ENCODE measurements at regions not wholly inside any gene's neighbourhood (a gene's known extent, or its start where the extent isn't known, plus 50 kb on each side); places are given as distances from the start of the nearest gene placed in this dataset.
"Not testable (repeated sequence)": the region's sequence is repeated elsewhere in the genome, so short reads cannot be mapped to it uniquely, and the experiment has no call there.

DNA sequence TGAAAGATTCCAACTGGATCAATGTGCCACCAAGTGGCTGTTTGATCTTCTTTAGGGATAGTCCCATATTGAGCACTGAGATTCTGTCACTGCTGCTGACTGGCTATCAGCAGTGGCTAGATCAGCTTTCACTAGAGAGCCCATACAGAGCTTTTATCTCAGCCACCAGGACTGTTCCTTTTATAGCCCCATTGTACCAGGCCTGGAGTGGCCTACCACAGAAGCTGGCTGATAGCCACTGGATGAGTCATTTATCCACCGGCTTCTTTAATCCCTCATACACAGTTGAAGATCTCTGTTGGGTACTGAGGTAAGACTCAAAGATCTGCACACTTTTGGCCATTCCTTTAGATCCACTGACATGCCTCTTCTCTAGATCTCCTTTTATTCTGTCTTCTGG, 1101.1 kb downstream of the SORCS3 start:
- Mint-ChIP-seq H3K4me1 (no peaks in the 10 kb centered on the region), H3K27ac (no peak overlapping the region), H3K27me3 (no peaks in the 10 kb centered on the region), H3K4me3 (no peak overlapping the region), H3K36me3 (ENCODE audit: low read depth) (no peaks in the 10 kb centered on the region), H3K9me3 (no peaks in the 10 kb centered on the region)
- intact Hi-C loops (cut with micrococcal nuclease), result no loop called here
- no peak for DNase-seq

DNA sequence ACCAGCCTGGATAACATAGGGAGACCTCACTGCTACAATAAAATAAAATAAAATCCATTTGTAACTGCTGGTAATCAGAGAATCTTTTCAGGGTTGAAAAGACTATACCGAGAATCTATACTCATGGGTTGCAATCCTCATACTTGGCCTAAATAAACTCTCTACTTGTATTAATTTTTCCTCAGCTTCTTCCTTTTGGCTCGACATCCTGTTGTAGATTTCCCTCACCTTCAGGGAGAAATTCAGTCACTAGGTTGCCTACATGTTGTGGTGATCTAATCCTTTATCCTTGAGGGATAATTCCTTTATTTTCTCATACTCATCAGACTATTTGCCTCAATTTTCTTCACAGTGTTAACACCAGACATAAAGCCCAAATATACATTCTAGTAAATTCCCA, 1093.4 kb downstream of the SORCS3 start:
- no peak overlapping the region for H3K27ac Mint-ChIP-seq
- DNase-seq, result no peak
- H3K9me3 Mint-ChIP-seq, result no peaks in the 10 kb centered on the region
- H3K27me3 Mint-ChIP-seq, result no peaks in the 10 kb centered on the region
- no peaks in the 10 kb centered on the region for H3K36me3 Mint-ChIP-seq (ENCODE audit: low read depth)
- intact Hi-C loops (cut with micrococcal nuclease), result no loop called here
- H3K4me3 Mint-ChIP-seq, result no peak overlapping the region
- no peaks in the 10 kb centered on the region for H3K4me1 Mint-ChIP-seq

DNA sequence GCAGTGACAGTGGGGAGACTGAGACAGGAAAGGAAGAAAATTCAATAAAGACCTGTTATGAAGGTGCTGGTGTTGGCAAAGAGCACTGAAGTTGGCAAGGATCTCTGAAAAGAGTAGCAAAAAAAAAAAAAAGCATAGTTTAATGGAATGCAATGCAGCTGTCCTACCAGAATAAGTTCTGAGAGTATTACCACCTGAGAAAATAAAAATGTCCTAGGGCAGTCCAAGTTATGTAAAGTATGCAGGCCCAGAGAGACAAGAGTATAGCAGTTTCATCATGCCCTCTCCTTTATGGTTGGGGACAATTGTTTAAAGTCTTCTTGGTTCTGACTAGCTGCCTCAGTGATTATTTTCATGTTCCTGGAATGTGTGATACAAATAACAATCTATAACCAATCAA, 1092.8 kb downstream of the SORCS3 start:
- no peaks in the 10 kb centered on the region for H3K36me3 Mint-ChIP-seq (ENCODE audit: low read depth)
- no peak overlapping the region for H3K27ac Mint-ChIP-seq
- no peaks in the 10 kb centered on the region for H3K27me3 Mint-ChIP-seq
- H3K4me1 Mint-ChIP-seq, result no peaks in the 10 kb centered on the region
- intact Hi-C loops (cut with micrococcal nuclease), result no loop called here
- DNase-seq, result no peak
- H3K4me3 Mint-ChIP-seq, result no peak overlapping the region
- no peaks in the 10 kb centered on the region for H3K9me3 Mint-ChIP-seq

- no peak overlapping the region for H3K4me3 Mint-ChIP-seq
- no peaks in the 10 kb centered on the region for H3K27me3 Mint-ChIP-seq
- no peak overlapping the region for H3K27ac Mint-ChIP-seq
- H3K4me1 Mint-ChIP-seq, result no peaks in the 10 kb centered on the region
- no peaks in the 10 kb centered on the region for H3K9me3 Mint-ChIP-seq
- H3K36me3 Mint-ChIP-seq (ENCODE audit: low read depth), result no peaks in the 10 kb centered on the region
- intact Hi-C loops (cut with micrococcal nuclease), result no loop called here
- DNase-seq, result no peak
Observed at GRCh38 chr10:105729428-105729827, 1088.3 kb downstream of the SORCS3 start.

GRCh38 chr10:105727586-105727985, 1086.5 kb downstream of the SORCS3 start:
- H3K4me1 Mint-ChIP-seq; H3K4me3 Mint-ChIP-seq; DNase-seq; intact Hi-C loops (cut with micrococcal nuclease); H3K27ac Mint-ChIP-seq; H3K36me3 Mint-ChIP-seq (ENCODE audit: low read depth); H3K27me3 Mint-ChIP-seq; H3K9me3 Mint-ChIP-seq: not testable (repeated sequence)

DNA sequence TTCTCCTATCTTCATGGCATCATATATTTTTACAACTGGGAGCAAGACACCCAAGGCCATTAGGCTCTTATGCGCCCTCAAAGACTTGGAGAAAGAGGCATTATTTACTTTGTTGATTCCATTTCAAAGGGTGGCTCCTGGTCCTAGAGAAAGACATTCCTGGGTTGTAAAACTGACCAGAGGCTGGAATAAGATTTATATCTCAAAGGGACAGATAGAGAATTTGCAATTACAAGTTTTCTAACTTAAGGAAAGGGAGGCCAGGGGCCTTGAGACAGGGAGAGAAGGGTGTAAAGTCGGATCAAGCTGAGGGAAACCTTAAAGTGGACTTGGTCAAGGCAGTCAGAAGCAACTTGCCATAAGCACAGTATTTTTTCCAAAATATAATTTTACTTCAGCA, 1086.0 kb downstream of the SORCS3 start:
- Mint-ChIP-seq H3K36me3 (ENCODE audit: low read depth) (no peaks in the 10 kb centered on the region), H3K4me1 (no peaks in the 10 kb centered on the region), H3K27ac (no peak overlapping the region), H3K9me3 (no peaks in the 10 kb centered on the region), H3K4me3 (no peak overlapping the region), H3K27me3 (no peaks in the 10 kb centered on the region)
- intact Hi-C loops (cut with micrococcal nuclease), result no loop called here
- DNase-seq, result no peak

GRCh38 chr10:105726149-105726548, 1085.1 kb downstream of the SORCS3 start:
- intact Hi-C loops (cut with micrococcal nuclease), result no loop called here
- no peaks in the 10 kb centered on the region for H3K27me3 Mint-ChIP-seq
- H3K4me3 Mint-ChIP-seq, result no peak overlapping the region

GRCh38 chr10:105725007-105725406, 1083.9 kb downstream of the SORCS3 start:
- intact Hi-C loops (cut with micrococcal nuclease), result no loop called here
- Mint-ChIP-seq H3K27ac (no peak overlapping the region), H3K36me3 (ENCODE audit: low read depth) (no peaks in the 10 kb centered on the region), H3K9me3 (no peaks in the 10 kb centered on the region), H3K4me3 (no peak overlapping the region), H3K27me3 (no peaks in the 10 kb centered on the region), H3K4me1 (no peaks in the 10 kb centered on the region)
- no peak for DNase-seq

More at GRCh38 chr10:105726149-105726548, 1085.1 kb downstream of the SORCS3 start:
- Mint-ChIP-seq H3K27ac (no peak overlapping the region), H3K36me3 (ENCODE audit: low read depth) (no peaks in the 10 kb centered on the region), H3K9me3 (no peaks in the 10 kb centered on the region), H3K4me1 (no peaks in the 10 kb centered on the region)
- no peak for DNase-seq

DNA sequence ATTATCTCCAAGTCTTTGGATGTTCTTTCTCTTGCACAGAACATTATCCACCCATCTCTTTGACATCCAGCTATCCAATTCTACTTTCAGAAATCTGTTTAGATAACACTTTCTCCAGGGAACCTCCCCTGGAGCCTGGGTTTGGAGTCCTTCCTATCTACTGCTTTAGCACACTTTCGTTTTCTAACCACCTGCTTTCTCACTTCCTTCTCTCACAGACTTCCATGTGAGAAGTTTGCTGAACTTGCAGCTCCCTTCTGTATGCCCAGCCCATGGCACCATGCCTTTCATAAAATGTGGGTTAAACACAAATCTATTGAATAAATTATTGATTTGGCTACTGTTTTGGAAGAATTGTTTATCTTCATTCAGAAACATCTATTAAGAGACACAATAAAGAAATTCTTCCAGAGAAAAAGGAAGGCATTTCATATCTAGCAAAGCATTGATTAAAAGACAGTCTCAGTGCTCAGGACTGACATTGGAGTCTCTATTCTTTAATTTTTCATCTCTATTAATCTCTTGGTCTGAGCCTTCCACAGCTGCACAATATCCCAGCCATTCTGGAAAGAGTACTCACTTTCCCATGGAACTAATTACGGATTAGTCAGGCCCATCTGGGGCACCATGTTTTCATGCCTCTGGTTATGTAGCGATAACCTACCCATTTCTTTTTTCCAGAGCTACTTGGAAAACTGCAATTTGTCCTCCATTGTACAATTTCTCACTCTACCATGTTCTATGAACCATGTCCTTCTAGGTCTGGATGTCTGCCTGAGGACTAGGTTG, 1077.3 kb downstream of the SORCS3 start:
- Mint-ChIP-seq H3K4me1 (no peaks in the 10 kb centered on the region), H3K36me3 (ENCODE audit: low read depth) (no peaks in the 10 kb centered on the region), H3K27ac (no peak overlapping the region), H3K4me3 (no peak overlapping the region), H3K27me3 (no peaks in the 10 kb centered on the region), H3K9me3 (no peaks in the 10 kb centered on the region)
- intact Hi-C loops (cut with micrococcal nuclease), result no loop called here
- DNase-seq, result no peak

DNA sequence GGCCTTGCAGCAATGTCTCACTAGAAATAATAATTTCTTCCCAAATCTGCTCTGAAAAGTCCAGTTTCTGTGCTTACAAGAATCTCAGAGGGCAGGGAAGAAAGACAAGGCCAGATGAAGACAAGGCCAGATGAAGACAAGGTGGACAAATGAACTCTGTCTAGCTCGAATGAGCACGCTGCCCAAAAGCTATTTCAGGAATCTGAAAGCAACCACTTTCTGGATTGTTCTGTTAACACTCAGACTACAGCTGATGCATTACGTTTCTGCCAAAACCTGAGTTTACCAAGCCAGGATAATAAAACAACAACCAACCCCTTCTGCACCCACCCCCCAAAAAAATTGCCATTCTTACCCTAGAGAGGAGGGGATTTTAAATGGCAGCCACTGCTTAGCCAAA, 1073.6 kb downstream of the SORCS3 start:
- intact Hi-C loops (cut with micrococcal nuclease), result no loop called here
- DNase-seq, result no peak
- Mint-ChIP-seq H3K36me3 (ENCODE audit: low read depth) (no peaks in the 10 kb centered on the region), H3K27ac (no peak overlapping the region), H3K9me3 (peaks cover 4% of the 10 kb centered on the region), H3K27me3 (no peaks in the 10 kb centered on the region), H3K4me1 (no peaks in the 10 kb centered on the region), H3K4me3 (no peak overlapping the region)

DNA sequence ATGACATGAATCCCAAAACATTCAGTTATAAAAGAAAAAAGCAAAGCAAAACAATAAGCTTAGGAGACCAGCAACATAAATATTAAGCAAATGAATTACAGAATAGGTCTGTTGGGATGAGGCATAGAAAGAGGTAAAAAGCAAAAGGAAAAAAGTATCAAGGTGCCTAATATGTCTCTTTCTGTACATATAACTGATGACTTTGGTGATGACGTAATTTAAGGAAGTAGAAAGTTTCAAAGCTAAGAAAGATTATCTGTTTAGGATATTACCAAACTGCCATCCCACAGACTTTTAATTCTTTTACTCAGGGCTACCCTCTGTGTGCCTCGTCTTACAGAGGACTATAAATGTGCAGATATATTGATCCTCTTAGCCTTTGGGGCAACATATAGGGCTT, 1066.5 kb downstream of the SORCS3 start:
- H3K4me1 Mint-ChIP-seq, result no peaks in the 10 kb centered on the region
- no peak overlapping the region for H3K27ac Mint-ChIP-seq
- intact Hi-C loops (cut with micrococcal nuclease), result no loop called here
- H3K4me3 Mint-ChIP-seq, result no peak overlapping the region
- H3K9me3 Mint-ChIP-seq, result no peaks in the 10 kb centered on the region
- no peak for DNase-seq
- H3K27me3 Mint-ChIP-seq, result no peaks in the 10 kb centered on the region
- no peaks in the 10 kb centered on the region for H3K36me3 Mint-ChIP-seq (ENCODE audit: low read depth)

DNA sequence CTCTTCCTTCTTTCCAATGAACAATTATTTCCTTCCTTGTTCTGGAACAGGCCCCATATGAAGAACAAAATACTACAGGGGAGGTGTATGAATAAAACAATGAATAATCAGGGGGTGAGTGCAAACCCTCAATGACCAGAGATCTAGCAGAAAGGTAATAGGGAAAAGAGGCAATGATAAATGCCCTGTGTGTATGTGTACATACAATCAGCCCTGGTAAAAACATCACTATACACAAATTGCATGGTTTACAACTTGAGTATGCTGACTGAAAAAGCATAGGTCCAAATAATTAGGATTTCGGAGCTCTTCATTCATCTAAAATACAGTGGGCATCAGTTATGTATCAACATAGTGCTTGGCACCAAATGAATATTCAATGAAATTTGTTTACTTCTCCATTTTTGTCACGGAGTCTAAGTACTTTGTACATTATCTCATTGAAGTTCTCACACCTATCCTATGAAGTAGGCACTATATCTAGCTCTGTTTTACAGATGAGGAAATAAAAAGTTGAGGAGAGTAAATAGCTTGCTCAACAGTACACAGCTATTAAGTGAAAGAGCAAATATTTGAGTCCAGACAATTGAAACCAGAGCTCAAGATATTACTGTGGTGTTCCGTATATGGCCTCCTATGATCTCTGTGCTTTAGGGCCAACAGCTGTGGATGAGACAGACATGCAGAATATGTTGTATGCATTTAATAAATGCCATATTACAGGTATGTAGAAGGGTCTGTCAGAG, 1065.4 kb downstream of the SORCS3 start:
- no peak for DNase-seq
- Mint-ChIP-seq H3K4me1 (no peaks in the 10 kb centered on the region), H3K36me3 (ENCODE audit: low read depth) (no peaks in the 10 kb centered on the region), H3K4me3 (no peak overlapping the region), H3K9me3 (no peaks in the 10 kb centered on the region), H3K27ac (no peak overlapping the region), H3K27me3 (no peaks in the 10 kb centered on the region)
- intact Hi-C loops (cut with micrococcal nuclease), result no loop called here

- Mint-ChIP-seq H3K9me3 (no peaks in the 10 kb centered on the region), H3K4me1 (no peaks in the 10 kb centered on the region), H3K36me3 (ENCODE audit: low read depth) (no peaks in the 10 kb centered on the region), H3K27me3 (no peaks in the 10 kb centered on the region), H3K4me3 (no peak overlapping the region), H3K27ac (no peak overlapping the region)
- DNase-seq, result no peak
- intact Hi-C loops (cut with micrococcal nuclease), result no loop called here
Observed at GRCh38 chr10:105702211-105702610, 1061.1 kb downstream of the SORCS3 start.

DNA sequence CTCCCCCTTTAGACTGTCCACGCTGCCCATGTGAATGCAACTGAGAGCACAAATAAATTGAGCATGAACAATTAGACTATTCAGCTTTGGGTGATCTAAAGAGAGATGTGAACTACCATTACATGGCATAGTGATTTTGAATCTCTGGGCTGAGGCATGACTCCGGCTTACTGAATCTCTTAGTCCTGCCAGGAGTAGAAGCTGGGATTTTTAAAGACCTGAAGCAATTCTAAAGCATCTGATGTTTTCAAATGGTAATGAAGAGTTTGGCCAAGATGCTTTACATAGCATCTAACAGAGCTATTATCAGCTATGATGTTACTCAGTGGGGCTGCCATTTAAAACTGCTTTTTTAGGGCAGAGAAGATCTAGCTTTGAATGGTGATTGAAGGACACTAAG, 1059.1 kb downstream of the SORCS3 start:
- Mint-ChIP-seq H3K36me3 (ENCODE audit: low read depth) (no peaks in the 10 kb centered on the region), H3K4me1 (no peaks in the 10 kb centered on the region), H3K27ac (no peak overlapping the region), H3K27me3 (no peaks in the 10 kb centered on the region), H3K9me3 (no peaks in the 10 kb centered on the region), H3K4me3 (no peak overlapping the region)
- DNase-seq, result no peak
- intact Hi-C loops (cut with micrococcal nuclease), result no loop called here
